ENCODE measurements at regions not wholly inside any gene's neighbourhood (a gene's known extent, or its start where the extent isn't known, plus 50 kb on each side); places are given as distances from the start of the nearest gene placed in this dataset.

DNA sequence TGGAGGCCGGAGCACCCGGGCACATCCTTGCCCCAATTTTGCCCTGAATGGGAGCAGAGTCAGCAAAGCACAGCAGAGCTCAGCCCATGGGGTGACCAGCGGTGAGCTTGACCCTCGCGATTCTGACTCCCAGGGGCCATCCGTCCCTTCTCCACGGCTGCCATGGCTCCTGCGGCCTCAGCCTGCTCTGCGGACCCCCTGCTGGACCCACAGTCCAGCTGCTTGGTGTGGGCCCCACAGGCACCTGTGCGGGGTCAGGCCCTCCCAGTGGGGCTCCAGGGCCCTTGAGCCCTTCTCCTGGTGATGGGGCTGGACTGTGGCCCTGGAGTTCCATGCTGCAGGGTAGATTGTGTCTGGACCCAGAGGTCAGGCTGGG lies 144.2 kb downstream of the ENGASE start:
- TF ChIP-seq, protein P1, sequence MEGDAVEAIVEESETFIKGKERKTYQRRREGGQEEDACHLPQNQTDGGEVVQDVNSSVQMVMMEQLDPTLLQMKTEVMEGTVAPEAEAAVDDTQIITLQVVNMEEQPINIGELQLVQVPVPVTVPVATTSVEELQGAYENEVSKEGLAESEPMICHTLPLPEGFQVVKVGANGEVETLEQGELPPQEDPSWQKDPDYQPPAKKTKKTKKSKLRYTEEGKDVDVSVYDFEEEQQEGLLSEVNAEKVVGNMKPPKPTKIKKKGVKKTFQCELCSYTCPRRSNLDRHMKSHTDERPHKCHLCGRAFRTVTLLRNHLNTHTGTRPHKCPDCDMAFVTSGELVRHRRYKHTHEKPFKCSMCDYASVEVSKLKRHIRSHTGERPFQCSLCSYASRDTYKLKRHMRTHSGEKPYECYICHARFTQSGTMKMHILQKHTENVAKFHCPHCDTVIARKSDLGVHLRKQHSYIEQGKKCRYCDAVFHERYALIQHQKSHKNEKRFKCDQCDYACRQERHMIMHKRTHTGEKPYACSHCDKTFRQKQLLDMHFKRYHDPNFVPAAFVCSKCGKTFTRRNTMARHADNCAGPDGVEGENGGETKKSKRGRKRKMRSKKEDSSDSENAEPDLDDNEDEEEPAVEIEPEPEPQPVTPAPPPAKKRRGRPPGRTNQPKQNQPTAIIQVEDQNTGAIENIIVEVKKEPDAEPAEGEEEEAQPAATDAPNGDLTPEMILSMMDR (IDR thresholded peaks at IDR 0.05; ENCODE audit: poor library complexity, severe bottlenecking) = no peak
- TF ChIP-seq MXI1 (conservative IDR thresholded peaks at IDR 0.05; ENCODE audit: poor library complexity, severe bottlenecking) (no peak), EZH2 (IDR thresholded peaks at IDR 0.05; ENCODE audit: borderline replicate concordance, insufficient read depth, low read length, poor library complexity, severe bottlenecking) (no peak), RAD21 (conservative IDR thresholded peaks at IDR 0.05) (no peak)
- TF ChIP-seq, protein P2, sequence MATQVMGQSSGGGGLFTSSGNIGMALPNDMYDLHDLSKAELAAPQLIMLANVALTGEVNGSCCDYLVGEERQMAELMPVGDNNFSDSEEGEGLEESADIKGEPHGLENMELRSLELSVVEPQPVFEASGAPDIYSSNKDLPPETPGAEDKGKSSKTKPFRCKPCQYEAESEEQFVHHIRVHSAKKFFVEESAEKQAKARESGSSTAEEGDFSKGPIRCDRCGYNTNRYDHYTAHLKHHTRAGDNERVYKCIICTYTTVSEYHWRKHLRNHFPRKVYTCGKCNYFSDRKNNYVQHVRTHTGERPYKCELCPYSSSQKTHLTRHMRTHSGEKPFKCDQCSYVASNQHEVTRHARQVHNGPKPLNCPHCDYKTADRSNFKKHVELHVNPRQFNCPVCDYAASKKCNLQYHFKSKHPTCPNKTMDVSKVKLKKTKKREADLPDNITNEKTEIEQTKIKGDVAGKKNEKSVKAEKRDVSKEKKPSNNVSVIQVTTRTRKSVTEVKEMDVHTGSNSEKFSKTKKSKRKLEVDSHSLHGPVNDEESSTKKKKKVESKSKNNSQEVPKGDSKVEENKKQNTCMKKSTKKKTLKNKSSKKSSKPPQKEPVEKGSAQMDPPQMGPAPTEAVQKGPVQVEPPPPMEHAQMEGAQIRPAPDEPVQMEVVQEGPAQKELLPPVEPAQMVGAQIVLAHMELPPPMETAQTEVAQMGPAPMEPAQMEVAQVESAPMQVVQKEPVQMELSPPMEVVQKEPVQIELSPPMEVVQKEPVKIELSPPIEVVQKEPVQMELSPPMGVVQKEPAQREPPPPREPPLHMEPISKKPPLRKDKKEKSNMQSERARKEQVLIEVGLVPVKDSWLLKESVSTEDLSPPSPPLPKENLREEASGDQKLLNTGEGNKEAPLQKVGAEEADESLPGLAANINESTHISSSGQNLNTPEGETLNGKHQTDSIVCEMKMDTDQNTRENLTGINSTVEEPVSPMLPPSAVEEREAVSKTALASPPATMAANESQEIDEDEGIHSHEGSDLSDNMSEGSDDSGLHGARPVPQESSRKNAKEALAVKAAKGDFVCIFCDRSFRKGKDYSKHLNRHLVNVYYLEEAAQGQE (IDR thresholded peaks at IDR 0.05; ENCODE audit: borderline replicate concordance) = no peak

Measured in neural cell (in vitro differentiated cells).